DND-41 (cell line): ENCODE measurements at regions not wholly inside any gene's neighbourhood (a gene's known extent, or its start where the extent isn't known, plus 50 kb on each side); places are given as distances from the start of the nearest gene placed in this dataset.

ENCODE experiments used
- ATAC-seq: fragments of 200-7000 bp; cut with Tn5 transposase; 3 replicates; pipeline ENCODE4 v1.9.1; 2021; ENCODE audit warnings: low read depth; ENCODE audit not compliant: insufficient read depth
- DNase-seq: peaks from one replicate; pipeline ENCODE4 v3.0.0-alpha.2; 2020
- H2AFZ ChIP-seq: 2 replicates; pipeline ENCODE4 v1.6.0; 2012; ENCODE audit warnings: low read depth, low read length
- H3K27ac ChIP-seq: 2 replicates; pipeline ENCODE4 v1.5.1; 2012; ENCODE audit warnings: low read length, inconsistent platforms
- H3K27me3 ChIP-seq: fragments of 200-600 bp; sonication (generic); 2 replicates; pipeline ENCODE4 v1.6.0; 2012; ENCODE audit warnings: low read length, mild to moderate bottlenecking, inconsistent platforms; ENCODE audit not compliant: insufficient read depth, poor library complexity
- H3K36me3 ChIP-seq: 2 replicates; pipeline ENCODE4 v1.5.1; 2012; ENCODE audit warnings: low read length, inconsistent platforms; ENCODE audit not compliant: insufficient read depth
- H3K4me1 ChIP-seq: 2 replicates; pipeline ENCODE4 v1.5.1; 2012; ENCODE audit warnings: mild to moderate bottlenecking, low read length; ENCODE audit not compliant: insufficient read depth
- H3K4me2 ChIP-seq: 2 replicates; pipeline ENCODE4 v1.6.0; 2012; ENCODE audit warnings: mild to moderate bottlenecking, moderate library complexity, low read length, inconsistent platforms; ENCODE audit not compliant: insufficient read depth
- H3K4me3 ChIP-seq, 2 experiments: fragments of 200-600 bp in 1 of 2; shearing (Covaris generic) in 1 of 2; 2 replicates each; pipeline ENCODE4 v1.5.1; 2012 to 2016; ENCODE audit warnings: inconsistent platforms in 2 of 2, low read length in 2 of 2, mild to moderate bottlenecking in 2 of 2, low read depth in 1 of 2, moderate library complexity in 1 of 2
- H3K79me2 ChIP-seq: 2 replicates; pipeline ENCODE4 v1.6.0; 2012; ENCODE audit warnings: low read length, inconsistent platforms; ENCODE audit not compliant: insufficient read depth
- H3K9ac ChIP-seq: 2 replicates; pipeline ENCODE4 v1.6.0; 2012; ENCODE audit warnings: low read depth, mild to moderate bottlenecking, inconsistent platforms, low read length, moderate library complexity
- H3K9me3 ChIP-seq: 2 replicates; pipeline ENCODE4 v1.5.1; 2012; ENCODE audit warnings: low read length, moderate library complexity, mild to moderate bottlenecking, inconsistent platforms; ENCODE audit not compliant: insufficient read depth, severe bottlenecking
- H4K20me1 ChIP-seq: 2 replicates; pipeline ENCODE4 v1.6.0; 2012; ENCODE audit warnings: low read length; ENCODE audit not compliant: insufficient read depth
- EZH2 ChIP-seq: IDR thresholded peaks from 3 replicates; pipeline ENCODE4 v1.6.1; 2012; ENCODE audit warnings: borderline replicate concordance, low read depth, mild to moderate bottlenecking, moderate library complexity, low read length, inconsistent platforms; ENCODE audit not compliant: severe bottlenecking
- TF ChIP-seq, protein P1 (sequence below): IDR thresholded peaks from 2 replicates; pipeline ENCODE4 v1.5.1; 2012; ENCODE audit warnings: borderline replicate concordance, low read length, moderate library complexity, mild to moderate bottlenecking; ENCODE audit not compliant: poor library complexity, severe bottlenecking; ENCODE audit errors: extremely low read depth

DNA sequence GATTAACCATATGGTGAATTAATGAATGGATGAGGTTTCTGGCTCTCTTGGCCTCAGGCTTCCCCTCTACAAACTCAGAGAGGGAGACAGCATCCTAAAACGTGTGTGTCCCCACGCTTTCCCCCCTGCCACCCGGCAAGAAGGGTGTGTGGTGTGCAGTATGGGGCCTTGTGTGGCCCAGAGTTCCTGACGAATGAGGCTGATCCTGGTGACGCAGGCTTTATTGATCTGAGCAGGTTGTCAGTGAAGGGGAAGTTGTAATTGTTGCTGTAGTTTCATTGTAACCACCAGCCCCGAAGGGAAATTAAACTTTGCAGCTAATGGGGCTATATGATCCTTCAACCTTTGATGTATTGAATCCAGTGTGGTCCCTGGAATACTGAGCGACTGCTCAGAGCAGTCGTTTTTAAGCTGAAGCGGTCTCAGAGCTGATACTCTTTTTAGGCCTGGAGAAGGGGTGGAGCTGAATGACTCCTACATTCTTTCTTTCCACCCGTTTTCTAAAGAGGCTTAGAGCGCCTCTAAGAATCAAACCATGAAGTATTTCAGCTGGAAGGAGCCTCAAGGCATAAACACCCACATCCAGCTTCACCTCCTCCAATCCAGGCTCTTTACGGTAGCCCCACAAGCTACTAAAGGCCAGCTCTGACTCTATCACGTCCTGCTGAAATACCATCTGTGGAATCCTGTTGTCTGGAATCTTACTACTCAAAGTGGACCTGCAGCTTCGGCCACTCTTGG, 284.7 kb downstream of the MIAT start:
- H3K27me3 ChIP-seq = no peaks in the 10 kb centered on the region
- ATAC-seq (no peak), DNase-seq (no peak)
- H3K79me2 ChIP-seq = no peaks in the 10 kb centered on the region
- H4K20me1 ChIP-seq = 0 out of 2 replicates have a peak, but pooled peaks cover 2% of the 10 kb centered on the region
- H3K4me3 ChIP-seq = no peak overlapping the region
- H3K36me3 ChIP-seq = no peaks in the 10 kb centered on the region
- TF ChIP-seq, protein P1, sequence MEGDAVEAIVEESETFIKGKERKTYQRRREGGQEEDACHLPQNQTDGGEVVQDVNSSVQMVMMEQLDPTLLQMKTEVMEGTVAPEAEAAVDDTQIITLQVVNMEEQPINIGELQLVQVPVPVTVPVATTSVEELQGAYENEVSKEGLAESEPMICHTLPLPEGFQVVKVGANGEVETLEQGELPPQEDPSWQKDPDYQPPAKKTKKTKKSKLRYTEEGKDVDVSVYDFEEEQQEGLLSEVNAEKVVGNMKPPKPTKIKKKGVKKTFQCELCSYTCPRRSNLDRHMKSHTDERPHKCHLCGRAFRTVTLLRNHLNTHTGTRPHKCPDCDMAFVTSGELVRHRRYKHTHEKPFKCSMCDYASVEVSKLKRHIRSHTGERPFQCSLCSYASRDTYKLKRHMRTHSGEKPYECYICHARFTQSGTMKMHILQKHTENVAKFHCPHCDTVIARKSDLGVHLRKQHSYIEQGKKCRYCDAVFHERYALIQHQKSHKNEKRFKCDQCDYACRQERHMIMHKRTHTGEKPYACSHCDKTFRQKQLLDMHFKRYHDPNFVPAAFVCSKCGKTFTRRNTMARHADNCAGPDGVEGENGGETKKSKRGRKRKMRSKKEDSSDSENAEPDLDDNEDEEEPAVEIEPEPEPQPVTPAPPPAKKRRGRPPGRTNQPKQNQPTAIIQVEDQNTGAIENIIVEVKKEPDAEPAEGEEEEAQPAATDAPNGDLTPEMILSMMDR = no peak
- TF ChIP-seq EZH2 = no peak
- no peak overlapping the region for H2AFZ ChIP-seq
- H3K4me2 ChIP-seq = no peak overlapping the region
- no peak overlapping the region for H3K27ac ChIP-seq
- no peaks in the 10 kb centered on the region for H3K4me1 ChIP-seq
- H3K9me3 ChIP-seq = no peaks in the 10 kb centered on the region
- no peak overlapping the region for H3K9ac ChIP-seq

DNA sequence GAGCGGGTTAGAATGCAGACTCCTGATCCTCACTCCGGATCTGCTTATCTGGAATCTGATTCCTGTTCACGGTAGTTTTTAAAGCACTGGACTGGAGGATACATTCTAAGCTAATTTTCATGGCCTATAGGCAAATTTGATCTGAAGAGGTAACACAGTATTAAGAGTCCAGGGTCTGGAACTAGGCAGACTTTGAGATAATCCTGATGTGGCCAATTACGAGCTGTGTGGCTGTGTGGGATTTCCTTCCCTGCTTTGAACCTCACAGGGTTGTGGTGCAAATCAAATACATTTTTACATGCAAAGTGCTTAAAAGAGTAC, 285.2 kb downstream of the MIAT start:
- Histone ChIP-seq H3K4me3 (no peak overlapping the region), H3K9ac (no peak overlapping the region), H3K4me2 (no peak overlapping the region), H3K4me1 (no peaks in the 10 kb centered on the region), H3K79me2 (no peaks in the 10 kb centered on the region), H2AFZ (no peak overlapping the region), H3K9me3 (no peaks in the 10 kb centered on the region), H4K20me1 (0 out of 2 replicates have a peak, but pooled peaks cover 2% of the 10 kb centered on the region), H3K27ac (no peak overlapping the region), H3K27me3 (no peaks in the 10 kb centered on the region), H3K36me3 (no peaks in the 10 kb centered on the region)
- ATAC-seq (no peak), DNase-seq (no peak)
- no peak for TF ChIP-seq EZH2
- TF ChIP-seq, protein P1 = no peak

DNA sequence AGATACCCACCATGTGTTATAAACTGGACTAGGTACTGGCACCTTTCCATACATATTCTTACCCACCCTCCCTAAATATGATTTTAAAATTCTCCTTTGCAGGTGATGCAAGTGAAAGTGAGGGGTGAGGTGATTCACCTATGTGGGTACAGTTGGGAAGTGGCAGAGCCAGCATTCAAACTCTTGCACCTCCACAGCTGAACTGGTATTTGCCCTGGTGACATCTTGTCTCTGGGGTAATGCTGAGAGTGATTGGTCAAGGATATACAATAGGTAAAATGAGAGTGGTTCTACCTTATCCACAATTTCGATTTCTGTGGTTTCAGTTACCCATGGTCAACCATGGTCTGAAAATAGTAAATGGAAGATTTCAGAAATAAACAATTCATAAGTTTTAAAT, 288.2 kb downstream of the MIAT start:
- no peak overlapping the region for H3K27ac ChIP-seq
- no peaks in the 10 kb centered on the region for H3K9me3 ChIP-seq
- no peak overlapping the region for H3K4me3 ChIP-seq
- TF ChIP-seq EZH2 = no peak
- TF ChIP-seq, protein P1 = no peak
- H3K79me2 ChIP-seq = no peaks in the 10 kb centered on the region
- ATAC-seq = no peak
- 0 out of 2 replicates have a peak, but pooled peaks cover 2% of the 10 kb centered on the region for H4K20me1 ChIP-seq
- no peak for DNase-seq
- H3K4me2 ChIP-seq = no peak overlapping the region
- H3K27me3 ChIP-seq = no peaks in the 10 kb centered on the region
- no peak overlapping the region for H2AFZ ChIP-seq
- H3K36me3 ChIP-seq = no peaks in the 10 kb centered on the region
- no peaks in the 10 kb centered on the region for H3K4me1 ChIP-seq
- H3K9ac ChIP-seq = no peak overlapping the region
